ENCODE measurements at regions not wholly inside any gene's neighbourhood (a gene's known extent, or its start where the extent isn't known, plus 50 kb on each side); places are given as distances from the start of the nearest gene placed in this dataset.
"Not testable (repeated sequence)": the region's sequence is repeated elsewhere in the genome, so short reads cannot be mapped to it uniquely, and the experiment has no call there.

DNA sequence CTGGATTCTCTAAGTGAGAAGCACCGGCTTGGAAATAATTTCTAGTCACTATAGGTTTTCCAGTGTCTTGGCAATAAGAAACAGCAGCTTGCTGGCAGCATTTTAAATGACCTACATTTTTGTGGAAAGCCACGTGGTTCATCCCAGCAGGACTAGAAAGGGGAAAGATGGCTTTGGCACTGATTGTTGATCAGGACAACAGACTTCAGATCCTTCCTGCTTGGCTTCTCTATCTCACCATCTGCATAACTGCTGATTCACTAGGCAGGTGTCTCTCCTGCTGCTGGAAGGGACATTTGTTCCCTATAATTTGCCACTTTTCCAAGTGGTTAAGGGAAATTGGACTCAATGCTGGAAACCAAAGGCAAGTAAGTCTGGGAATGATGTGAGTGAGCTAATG, 131.0 kb downstream of the TTC8 start:
- no peak for DNase-seq
- ChIA-PET CTCF (no interaction called here), POLR2A (no interaction called here)
- peaks cover 22% of the 10 kb centered on the region for H3K9me3 Mint-ChIP-seq
- H3K4me3 Mint-ChIP-seq = no peak overlapping the region
- H3K27ac Mint-ChIP-seq = no peak overlapping the region
- H3K27me3 Mint-ChIP-seq = peaks cover 9% of the 10 kb centered on the region
- peaks cover 2% of the 10 kb centered on the region for H3K36me3 Mint-ChIP-seq
- no peaks in the 10 kb centered on the region for H3K4me1 Mint-ChIP-seq (ENCODE audit: low read depth)
- intact Hi-C loops (cut with micrococcal nuclease) = no loop called here

DNA sequence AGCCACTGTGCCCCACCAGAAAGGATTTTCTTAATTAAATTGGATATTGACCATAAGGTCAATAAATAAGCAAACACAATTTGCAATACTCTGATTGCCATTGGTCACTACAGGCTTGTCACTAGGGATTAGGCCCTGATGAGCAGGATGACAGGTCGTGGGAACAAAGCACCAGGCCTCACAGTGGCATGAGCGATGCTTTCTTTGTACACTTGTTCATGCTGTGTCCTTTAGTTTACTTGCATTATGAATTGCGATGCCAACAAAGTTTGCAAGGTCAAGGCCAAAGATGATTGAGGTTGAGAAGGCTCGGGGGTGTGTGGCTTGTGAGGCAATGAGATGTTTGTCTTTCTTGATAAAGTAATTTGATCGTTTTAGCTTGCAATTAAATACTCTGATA, 136.0 kb downstream of the TTC8 start:
- ChIA-PET POLR2A (no interaction called here), CTCF (no interaction called here)
- Mint-ChIP-seq H3K36me3 (no peaks in the 10 kb centered on the region), H3K27ac (no peak overlapping the region), H3K4me3 (no peak overlapping the region), H3K27me3 (peaks cover 17% of the 10 kb centered on the region), H3K9me3 (no peaks in the 10 kb centered on the region), H3K4me1 (ENCODE audit: low read depth) (no peaks in the 10 kb centered on the region)
- DNase-seq = no peak
- intact Hi-C loops (cut with micrococcal nuclease) = no loop called here

DNA sequence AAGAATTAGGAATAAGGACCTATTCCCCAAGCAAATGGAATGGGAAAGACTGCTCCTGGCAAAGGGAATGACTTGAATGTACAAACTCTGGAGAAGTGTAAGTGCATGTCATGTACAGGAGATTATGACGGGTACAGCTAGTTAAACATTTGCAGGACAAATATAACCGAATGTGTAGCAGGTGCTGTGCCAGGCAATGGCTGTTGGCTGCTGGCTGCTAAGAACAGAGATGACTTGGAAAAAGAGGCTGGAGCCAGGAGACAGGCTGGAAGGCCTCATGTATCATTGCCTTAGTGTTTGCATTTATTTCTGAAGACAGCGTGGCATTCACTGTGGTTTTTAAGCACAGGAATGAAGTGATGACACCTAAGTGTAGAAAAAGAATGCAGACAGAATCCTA, 136.8 kb downstream of the TTC8 start:
- CTCF ChIA-PET = no interaction called here
- peaks cover 16% of the 10 kb centered on the region for H3K27me3 Mint-ChIP-seq
- POLR2A ChIA-PET = no interaction called here
- no peaks in the 10 kb centered on the region for H3K4me1 Mint-ChIP-seq (ENCODE audit: low read depth)
- no peak for DNase-seq
- H3K36me3 Mint-ChIP-seq = no peaks in the 10 kb centered on the region
- H3K4me3 Mint-ChIP-seq = no peak overlapping the region
- no peak overlapping the region for H3K27ac Mint-ChIP-seq
- no peaks in the 10 kb centered on the region for H3K9me3 Mint-ChIP-seq
- intact Hi-C loops (cut with micrococcal nuclease) = no loop called here

DNA sequence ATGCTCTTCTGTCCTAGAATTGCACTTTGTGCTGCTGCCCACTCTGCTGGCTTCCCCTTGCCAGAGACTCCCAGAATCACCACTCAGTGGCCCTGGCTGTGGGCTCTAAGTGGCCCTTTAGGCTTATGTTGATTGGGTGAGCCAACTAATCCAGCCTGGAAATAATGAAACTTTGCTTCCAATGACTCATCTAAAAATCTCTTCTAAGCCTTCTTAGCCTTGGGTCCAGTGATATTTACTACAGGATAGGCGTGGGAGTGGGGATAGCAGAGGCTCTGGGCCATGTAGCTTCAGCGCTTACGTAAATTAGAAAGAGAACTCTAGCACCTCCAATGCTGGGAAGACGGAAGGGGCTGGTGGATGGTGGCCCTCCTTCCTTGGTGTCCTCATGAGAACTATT, 137.9 kb downstream of the TTC8 start:
- Mint-ChIP-seq H3K27me3 (peaks cover 14% of the 10 kb centered on the region), H3K36me3 (no peaks in the 10 kb centered on the region), H3K4me3 (no peak overlapping the region), H3K4me1 (ENCODE audit: low read depth) (no peaks in the 10 kb centered on the region), H3K27ac (no peak overlapping the region), H3K9me3 (no peaks in the 10 kb centered on the region)
- intact Hi-C loops (cut with micrococcal nuclease) = no loop called here
- ChIA-PET POLR2A (no interaction called here), CTCF (no interaction called here)
- no peak for DNase-seq

DNA sequence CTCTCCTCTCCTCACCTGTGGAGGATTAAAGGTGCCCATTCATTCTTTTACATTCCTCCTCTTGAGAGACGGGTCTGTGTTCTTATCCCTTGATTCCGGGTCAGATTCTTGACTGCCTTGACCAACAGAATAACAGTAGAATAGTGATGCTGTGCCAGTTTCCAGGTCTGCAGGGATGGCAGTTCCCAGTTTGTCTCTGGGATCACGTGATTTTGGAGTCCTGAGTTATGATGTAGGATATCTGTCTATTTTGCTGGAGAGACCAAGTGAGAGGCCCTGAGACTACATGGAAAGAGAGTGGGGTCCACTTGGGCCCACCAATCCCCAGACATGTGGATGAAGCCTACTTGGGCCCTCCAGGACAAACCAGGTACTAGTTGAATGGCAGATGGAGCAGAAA, 142.8 kb downstream of the TTC8 start:
- no peak overlapping the region for H3K4me3 Mint-ChIP-seq

DNA sequence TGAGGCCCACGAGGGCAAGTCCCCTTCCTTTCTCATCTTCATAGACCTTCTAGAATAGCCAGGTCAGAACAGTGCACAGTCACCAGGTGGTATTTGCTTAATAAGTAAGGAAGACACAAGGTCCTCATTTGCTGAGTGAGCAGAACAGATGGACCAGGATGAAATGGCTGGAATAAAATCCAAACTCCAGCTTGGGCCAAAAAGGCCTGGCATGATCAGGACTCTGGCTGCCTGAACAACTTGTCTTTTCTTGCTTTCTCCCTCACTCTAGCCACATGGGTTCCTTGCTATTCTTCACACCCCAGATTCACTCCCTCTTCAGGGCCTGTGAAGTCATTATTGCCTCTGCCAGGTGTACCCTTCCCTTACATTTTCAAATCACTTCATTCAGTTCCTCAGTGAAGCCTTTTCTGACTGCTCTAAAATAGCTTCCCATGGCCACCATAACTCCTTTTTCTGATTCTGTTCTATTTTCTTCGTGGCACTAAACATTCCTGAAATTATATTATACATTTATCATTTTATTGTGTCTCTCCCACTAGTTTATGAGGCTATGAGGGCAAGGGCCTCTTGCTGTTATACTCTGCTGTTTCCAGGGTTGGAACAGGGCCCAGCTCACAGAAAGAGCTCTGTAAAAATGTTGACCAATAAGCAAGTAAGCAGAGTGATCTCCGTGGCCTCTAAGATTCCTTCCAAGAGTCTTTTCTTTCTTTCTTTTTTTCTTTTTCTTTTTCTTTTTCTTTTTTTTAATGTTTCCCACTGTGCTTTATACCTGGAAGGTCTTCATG, 150.8 kb downstream of the TTC8 start:
- CTCF ChIA-PET = no interaction called here
- no peaks in the 10 kb centered on the region for H3K36me3 Mint-ChIP-seq
- intact Hi-C loops (cut with micrococcal nuclease) = no loop called here

More for the DNA sequence above, 142.8 kb downstream of the TTC8 start:
- H3K36me3 Mint-ChIP-seq = no peaks in the 10 kb centered on the region
- intact Hi-C loops (cut with micrococcal nuclease) = no loop called here
- ChIA-PET CTCF (no interaction called here), POLR2A (no interaction called here)
- no peak for DNase-seq
- no peak overlapping the region for H3K27ac Mint-ChIP-seq
- H3K4me1 Mint-ChIP-seq (ENCODE audit: low read depth) = no peaks in the 10 kb centered on the region
- H3K27me3 Mint-ChIP-seq = peaks cover 11% of the 10 kb centered on the region
- H3K9me3 Mint-ChIP-seq = no peaks in the 10 kb centered on the region

DNA sequence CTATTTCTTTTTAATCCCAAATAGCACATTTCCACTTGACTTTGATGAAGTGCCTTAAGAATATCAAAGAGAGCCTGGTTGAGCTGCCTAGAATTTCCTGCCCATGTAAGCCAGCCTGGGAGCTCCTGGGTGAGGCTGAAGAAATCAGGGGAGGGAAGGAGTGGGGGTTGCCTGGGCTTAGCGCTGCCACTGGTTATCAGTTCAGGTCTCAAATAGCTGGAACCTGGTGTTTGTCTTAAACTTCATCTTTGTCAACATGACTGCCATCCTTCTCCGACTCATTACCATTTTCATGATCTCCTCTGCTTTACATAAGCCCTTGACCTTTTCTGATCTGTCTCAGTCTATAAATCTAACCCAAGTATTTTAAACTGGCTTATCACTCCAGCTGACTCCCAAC, 151.5 kb downstream of the TTC8 start:
- POLR2A ChIA-PET = no interaction called here
- peaks cover 2% of the 10 kb centered on the region for H3K9me3 Mint-ChIP-seq

More for the DNA sequence above, 150.8 kb downstream of the TTC8 start:
- Mint-ChIP-seq H3K27ac (no peak overlapping the region), H3K4me1 (ENCODE audit: low read depth) (no peaks in the 10 kb centered on the region), H3K27me3 (peaks cover 28% of the 10 kb centered on the region), H3K9me3 (peaks cover 2% of the 10 kb centered on the region), H3K4me3 (no peak overlapping the region)
- POLR2A ChIA-PET = no interaction called here
- no peak for DNase-seq

DNA sequence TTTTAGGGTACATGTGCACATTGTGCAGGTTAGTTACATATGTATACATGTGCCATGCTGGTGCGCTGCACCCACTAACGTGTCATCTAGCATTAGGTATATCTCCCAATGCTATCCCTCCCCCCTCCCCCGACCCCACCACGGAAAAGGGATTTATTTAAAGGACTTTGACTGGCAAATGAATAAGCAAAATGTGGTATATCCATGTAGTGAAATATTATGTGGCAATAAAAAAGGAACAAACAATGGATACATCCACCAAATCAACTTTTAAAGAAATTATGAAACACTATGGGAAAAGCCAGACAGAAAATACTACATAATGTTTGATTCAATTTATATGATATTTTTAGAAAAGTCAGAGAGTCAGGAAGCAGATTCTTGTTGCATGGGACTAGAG, 156.5 kb downstream of the TTC8 start:
- intact Hi-C loops (cut with micrococcal nuclease); DNase-seq; H3K4me3 Mint-ChIP-seq; H3K4me1 Mint-ChIP-seq (ENCODE audit: low read depth); H3K27ac Mint-ChIP-seq; CTCF ChIA-PET; H3K36me3 Mint-ChIP-seq; POLR2A ChIA-PET; H3K9me3 Mint-ChIP-seq: not testable (repeated sequence)
- H3K27me3 Mint-ChIP-seq = peaks cover 35% of the 10 kb centered on the region

More for the DNA sequence above, 151.5 kb downstream of the TTC8 start:
- peaks cover 30% of the 10 kb centered on the region for H3K27me3 Mint-ChIP-seq
- CTCF ChIA-PET = no interaction called here
- DNase-seq = no peak
- H3K4me3 Mint-ChIP-seq = no peak overlapping the region
- no peaks in the 10 kb centered on the region for H3K4me1 Mint-ChIP-seq (ENCODE audit: low read depth)
- no peak overlapping the region for H3K27ac Mint-ChIP-seq
- no peaks in the 10 kb centered on the region for H3K36me3 Mint-ChIP-seq
- intact Hi-C loops (cut with micrococcal nuclease) = no loop called here

DNA sequence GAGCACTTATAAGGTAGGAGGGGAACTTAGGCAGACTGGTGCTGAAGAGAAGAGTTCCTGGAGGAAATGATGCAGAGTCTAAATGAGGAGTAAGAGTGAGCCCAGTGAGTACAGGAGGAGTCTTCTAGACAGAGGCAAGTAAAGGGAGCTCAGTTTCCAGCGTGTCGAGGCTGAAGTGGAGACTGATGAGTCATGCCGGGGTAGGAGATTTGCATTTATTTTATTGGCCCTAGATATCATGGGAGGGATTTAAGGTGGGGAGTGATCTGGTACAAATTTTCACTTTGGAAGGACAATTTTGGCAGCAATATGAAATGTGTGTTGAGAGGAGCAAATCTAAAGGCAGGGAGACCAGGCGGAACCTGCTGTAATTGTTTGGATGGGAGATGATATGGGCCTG, 157.5 kb downstream of the TTC8 start:
- ChIA-PET CTCF (no interaction called here), POLR2A (no interaction called here)
- Mint-ChIP-seq H3K4me3 (no peak overlapping the region), H3K4me1 (ENCODE audit: low read depth) (no peaks in the 10 kb centered on the region), H3K27me3 (peaks cover 30% of the 10 kb centered on the region), H3K36me3 (no peaks in the 10 kb centered on the region), H3K9me3 (peaks cover 10% of the 10 kb centered on the region), H3K27ac (no peak overlapping the region)
- intact Hi-C loops (cut with micrococcal nuclease) = no loop called here
- DNase-seq = no peak

DNA sequence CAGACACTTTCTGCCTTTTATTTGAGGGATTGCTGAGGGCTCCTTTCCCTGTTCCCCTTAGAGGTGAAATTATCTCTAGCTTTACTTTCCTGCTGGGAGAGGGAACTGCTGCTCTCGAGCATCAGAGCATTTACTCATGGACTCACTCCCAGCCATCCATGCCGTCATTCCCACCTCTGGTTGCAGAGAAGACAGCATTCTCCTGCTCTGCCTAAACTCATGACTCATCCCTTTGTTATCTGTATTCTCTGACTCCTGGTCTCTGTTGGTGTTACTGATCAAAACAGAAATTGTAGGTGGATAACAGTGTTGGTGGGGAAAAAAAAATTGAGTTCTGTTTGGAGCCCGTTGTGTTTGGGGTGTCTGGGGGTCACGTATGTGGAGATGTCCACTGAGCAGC, 159.3 kb downstream of the TTC8 start:
- POLR2A ChIA-PET = no interaction called here
- peaks cover 18% of the 10 kb centered on the region for H3K9me3 Mint-ChIP-seq
- peaks cover 19% of the 10 kb centered on the region for H3K27me3 Mint-ChIP-seq
- no peak overlapping the region for H3K27ac Mint-ChIP-seq
- no peak overlapping the region for H3K4me3 Mint-ChIP-seq
- CTCF ChIA-PET = no interaction called here
- H3K4me1 Mint-ChIP-seq (ENCODE audit: low read depth) = no peaks in the 10 kb centered on the region
- DNase-seq = no peak
- H3K36me3 Mint-ChIP-seq = no peaks in the 10 kb centered on the region
- intact Hi-C loops (cut with micrococcal nuclease) = no loop called here

DNA sequence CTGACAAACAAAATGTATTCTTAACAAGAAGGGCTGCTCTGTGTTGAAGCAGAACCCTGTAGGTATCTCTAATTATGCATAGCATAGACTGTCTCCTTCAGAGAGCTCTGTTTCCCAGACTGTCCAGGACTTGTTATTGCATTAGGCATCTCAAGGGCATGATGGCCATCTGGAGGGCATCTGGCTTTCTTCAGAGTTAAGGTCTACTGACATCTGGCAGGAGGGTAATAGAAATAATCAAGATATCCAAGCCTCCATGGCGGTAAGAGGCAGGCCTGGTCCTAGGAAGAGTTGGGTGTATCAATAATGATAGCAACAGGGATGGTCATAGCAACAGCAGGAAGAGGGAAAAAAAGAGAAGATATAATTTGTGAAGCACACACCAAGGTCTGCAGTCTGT, 161.2 kb downstream of the TTC8 start:
- DNase-seq = no peak
- intact Hi-C loops (cut with micrococcal nuclease) = no loop called here
- Mint-ChIP-seq H3K36me3 (no peaks in the 10 kb centered on the region), H3K27ac (no peak overlapping the region), H3K4me3 (no peak overlapping the region), H3K4me1 (ENCODE audit: low read depth) (no peaks in the 10 kb centered on the region), H3K27me3 (peaks cover 11% of the 10 kb centered on the region), H3K9me3 (peaks cover 18% of the 10 kb centered on the region)
- CTCF ChIA-PET = no interaction called here
- POLR2A ChIA-PET = no interaction called here

DNA sequence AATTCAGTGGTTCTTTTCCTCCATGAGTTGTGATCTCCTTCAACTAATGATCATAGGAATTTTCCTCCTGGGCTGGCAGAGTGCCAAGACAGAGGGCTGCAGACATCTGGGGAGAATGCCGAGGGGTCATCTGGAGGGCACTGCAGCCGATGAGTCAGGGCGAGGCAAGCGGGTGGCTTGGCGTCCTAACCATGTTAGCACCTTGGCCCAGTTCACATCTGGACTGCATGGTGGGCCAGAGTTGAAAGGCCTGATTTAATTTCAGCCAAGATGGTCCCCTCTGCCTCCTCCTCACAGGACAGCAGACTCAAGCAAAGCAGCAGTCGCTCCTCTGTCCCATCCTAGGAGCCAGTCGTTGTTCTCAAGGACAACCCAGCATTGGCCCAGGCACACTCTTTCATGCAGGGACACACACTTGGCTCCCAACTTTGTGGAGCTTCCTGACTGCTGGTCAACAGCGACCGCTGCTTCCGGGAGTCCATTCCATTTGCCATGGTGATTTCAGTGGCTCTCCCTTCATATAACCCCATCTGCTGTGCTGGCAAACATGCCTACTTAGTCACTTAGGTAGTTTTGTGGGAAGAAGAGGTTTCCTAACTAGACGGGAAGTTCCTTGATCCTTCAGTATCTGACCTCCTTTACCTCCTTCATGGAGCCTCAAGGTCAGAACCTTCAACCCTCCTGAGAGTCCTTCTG, 161.8 kb downstream of the TTC8 start:
- intact Hi-C loops (cut with micrococcal nuclease) = no loop called here
- Mint-ChIP-seq H3K27ac (no peak overlapping the region), H3K4me1 (ENCODE audit: low read depth) (no peaks in the 10 kb centered on the region), H3K4me3 (no peak overlapping the region), H3K27me3 (peaks cover 9% of the 10 kb centered on the region), H3K36me3 (no peaks in the 10 kb centered on the region), H3K9me3 (peaks cover 16% of the 10 kb centered on the region)
- no peak for DNase-seq
- POLR2A ChIA-PET = no interaction called here
- CTCF ChIA-PET = no interaction called here

DNA sequence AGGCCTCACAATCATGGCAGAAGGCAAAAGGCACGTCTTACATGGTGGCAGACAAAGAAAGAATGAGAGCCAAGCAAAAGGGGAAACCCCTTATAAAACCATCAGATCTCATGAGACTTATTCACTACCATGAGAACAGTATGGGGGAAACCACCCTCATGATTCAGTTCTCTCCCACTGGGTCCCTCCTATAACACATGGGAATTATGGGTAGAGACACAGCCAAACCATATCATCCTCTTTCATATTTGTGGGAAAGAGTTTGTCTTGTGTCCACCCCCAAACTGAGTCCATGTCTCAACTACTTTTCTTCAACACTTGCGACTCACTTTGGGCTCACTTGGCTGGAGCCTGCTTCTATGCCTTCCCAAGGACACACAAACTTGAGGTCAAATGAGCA, 162.5 kb downstream of the TTC8 start:
- H3K36me3 Mint-ChIP-seq; intact Hi-C loops (cut with micrococcal nuclease); POLR2A ChIA-PET; H3K4me3 Mint-ChIP-seq; CTCF ChIA-PET; H3K27ac Mint-ChIP-seq; DNase-seq; H3K4me1 Mint-ChIP-seq (ENCODE audit: low read depth): not testable (repeated sequence)
- Mint-ChIP-seq H3K9me3 (peaks cover 16% of the 10 kb centered on the region), H3K27me3 (peaks cover 10% of the 10 kb centered on the region)
